CD14-positive monocyte (primary cell): ENCODE measurements at regions not wholly inside any gene's neighbourhood (a gene's known extent, or its start where the extent isn't known, plus 50 kb on each side); places are given as distances from the start of the nearest gene placed in this dataset.

Experiments used
- DNase-seq, 3 donors: peaks; one replicate each; pipeline ENCODE4 v3.0.0-alpha.2; 2011 to 2022
- H2AFZ ChIP-seq: 2 replicates; pipeline ENCODE4 v1.6.0; 2012; ENCODE audit warnings: mild to moderate bottlenecking, low read depth, low read length, inconsistent platforms; ENCODE audit not compliant: insufficient read depth, poor library complexity, severe bottlenecking
- H3K27ac ChIP-seq, 2 donors: 1 replicate in 1 of 2; 2 replicates in 1 of 2; pipeline ENCODE4 v1.5.1; 2012 to 2013; ENCODE audit warnings: low read length in 2 of 2, control low read depth in 1 of 2, inconsistent platforms in 1 of 2, low read depth in 1 of 2, mild to moderate bottlenecking in 1 of 2
- H3K27me3 ChIP-seq, 2 donors: one replicate each; pipeline versions ENCODE4 v1.6.0 to v1.6.1; 2011 to 2013; ENCODE audit warnings: low read length in 2 of 2; ENCODE audit not compliant: control insufficient read depth in 2 of 2, insufficient read depth in 2 of 2
- H3K36me3 ChIP-seq, 2 donors: replicated peaks in 1 of 2; 1 replicate in 1 of 2; 2 replicates in 1 of 2; pipeline versions ENCODE4 v1.5.1 to v1.6.1; 2012 to 2013; ENCODE audit warnings: low read length in 2 of 2, control low read depth in 1 of 2, inconsistent platforms in 1 of 2, mild to moderate bottlenecking in 1 of 2; ENCODE audit not compliant: insufficient read depth in 2 of 2, control insufficient read depth in 1 of 2
- H3K4me1 ChIP-seq, 2 donors: 1 replicate in 1 of 2; 2 replicates in 1 of 2; pipeline versions ENCODE4 v1.5.1 to v1.6.1; 2012 to 2013; ENCODE audit warnings: low read length in 2 of 2, control low read depth in 1 of 2, inconsistent platforms in 1 of 2, mild to moderate bottlenecking in 1 of 2, moderate library complexity in 1 of 2; ENCODE audit not compliant: insufficient read depth in 2 of 2, control insufficient read depth in 1 of 2
- H3K4me2 ChIP-seq: replicated peaks from 2 replicates; pipeline ENCODE3; 2012; ENCODE audit warnings: low read length, moderate library complexity, mild to moderate bottlenecking; ENCODE audit not compliant: poor library complexity, severe bottlenecking; ENCODE audit errors: extremely low read depth
- H3K4me3 ChIP-seq, 3 experiments: fragments of 200-600 bp in 1 of 3; sonication (generic) in 1 of 3; replicated peaks in 1 of 3; 1 replicate in 2 of 3; 2 replicates in 1 of 3; pipeline ENCODE4 v1.5.1; 2011 to 2013; ENCODE audit warnings: low read length in 3 of 3, mild to moderate bottlenecking in 3 of 3, control low read depth in 2 of 3, low read depth in 2 of 3, inconsistent platforms in 1 of 3, moderate library complexity in 1 of 3
- H3K79me2 ChIP-seq: 2 replicates; pipeline ENCODE4 v1.6.0; 2012; ENCODE audit warnings: mild to moderate bottlenecking, control low read depth, inconsistent platforms, low read length, moderate library complexity; ENCODE audit not compliant: insufficient read depth
- H3K9ac ChIP-seq: 2 replicates; pipeline ENCODE4 v1.6.0; 2017; ENCODE audit warnings: low read length, mild to moderate bottlenecking; ENCODE audit not compliant: insufficient read depth, poor library complexity, severe bottlenecking
- H3K9me3 ChIP-seq, 2 donors: replicated peaks in 1 of 2; 1 replicate in 1 of 2; 2 replicates in 1 of 2; pipeline versions ENCODE4 v1.5.1 to v1.6.1; 2012 to 2013; ENCODE audit warnings: low read length in 2 of 2, control low read depth in 1 of 2; ENCODE audit not compliant: control insufficient read depth in 1 of 2, insufficient read depth in 1 of 2
- H4K20me1 ChIP-seq: 2 replicates; pipeline ENCODE4 v1.6.0; 2012; ENCODE audit warnings: mild to moderate bottlenecking, low read length, control low read depth, moderate library complexity; ENCODE audit not compliant: insufficient read depth
- H3K27ac Mint-ChIP-seq, 7 donors: one replicate each; pipeline ENCODE4 v1.8.0; 2020; ENCODE audit warnings: mild to moderate bottlenecking in 7 of 7, mixed read lengths in 7 of 7, moderate library complexity in 6 of 7, inconsistent platforms in 2 of 7
- H3K27me3 Mint-ChIP-seq, 3 donors: one replicate each; pipeline ENCODE4 v1.8.0; 2021 to 2022; ENCODE audit warnings: low read depth in 3 of 3, mild to moderate bottlenecking in 3 of 3, mixed read lengths in 3 of 3, moderate library complexity in 3 of 3, inconsistent platforms in 1 of 3
- H3K36me3 Mint-ChIP-seq, 2 donors: one replicate each; pipeline ENCODE4 v1.8.0; 2020; ENCODE audit warnings: mixed read lengths in 2 of 2, inconsistent platforms in 1 of 2, mild to moderate bottlenecking in 1 of 2
- H3K4me1 Mint-ChIP-seq: one replicate; pipeline ENCODE4 v1.8.0; 2020; ENCODE audit warnings: mild to moderate bottlenecking, mixed read lengths
- H3K4me3 Mint-ChIP-seq, 2 donors: one replicate each; pipeline ENCODE4 v1.8.0; 2020; ENCODE audit warnings: mild to moderate bottlenecking in 2 of 2, mixed read lengths in 2 of 2, moderate library complexity in 1 of 2
- H3K9me3 Mint-ChIP-seq, 7 donors: one replicate each; pipeline ENCODE4 v1.8.0; 2020 to 2022; ENCODE audit warnings: mixed read lengths in 7 of 7, mild to moderate bottlenecking in 6 of 7, moderate library complexity in 6 of 7, inconsistent platforms in 2 of 7
- CTCF ChIP-seq: fragments of 200-600 bp; IDR thresholded peaks from one replicate; pipeline ENCODE4 v1.8.0; 2022; ENCODE audit warnings: antibody characterized with exemption, mild to moderate bottlenecking
- whole genome bisulfite sequencing: methylation state at CpG from one replicate; pipeline ENCODE4 v1.1.5; 2013; ENCODE audit warnings: missing lambda C conversion rate; ENCODE audit not compliant: insufficient coverage; 5-methylcytosine and 5-hydroxymethylcytosine counted together
- intact Hi-C, 2 donors: fragments of 100-400 bp; cut with micrococcal nuclease; formaldehyde crosslinking; loops; one replicate each; pipeline versions ENCODE4 v1.15.0 to v1.15.1; 2023

GRCh38 chr12:67415473-67415872 lies 146.3 kb downstream of the CAND1 start:
- Mint-ChIP-seq H3K36me3 (no peaks in the 10 kb centered on the region), H3K27ac (no peak overlapping the region), H3K4me1 (no peaks in the 10 kb centered on the region), H3K9me3 (peaks cover 0 to 4% (median 0%) of the 10 kb centered on the region in 7 donors), H3K27me3 (peaks cover 0 to 5% (median 0%) of the 10 kb centered on the region in 3 donors), H3K4me3 (no peak overlapping the region)
- H3K4me1 ChIP-seq = no peaks in the 10 kb centered on the region
- no peaks in the 10 kb centered on the region for H3K36me3 ChIP-seq
- no peak overlapping the region for H3K9ac ChIP-seq
- no peaks in the 10 kb centered on the region for H3K27me3 ChIP-seq
- no peaks in the 10 kb centered on the region for H3K79me2 ChIP-seq
- H3K4me3 ChIP-seq = no peak overlapping the region
- H3K9me3 ChIP-seq = no peaks in the 10 kb centered on the region
- no peak for TF ChIP-seq CTCF
- no peak for DNase-seq
- no peak overlapping the region for H3K4me2 ChIP-seq
- H2AFZ ChIP-seq = no peak overlapping the region
- intact Hi-C loops = no loop called here
- no peak overlapping the region for H3K27ac ChIP-seq
- no peaks in the 10 kb centered on the region for H4K20me1 ChIP-seq
- WGBS = 73% methylated on average over 2 of the region's 4 CpGs

GRCh38 chr12:67419810-67420209 lies 150.7 kb downstream of the CAND1 start:
- H3K27ac Mint-ChIP-seq = no peak overlapping the region
- H3K4me3 Mint-ChIP-seq = no peak overlapping the region

More at GRCh38 chr12:67419810-67420209, 150.7 kb downstream of the CAND1 start:
- Histone ChIP-seq H3K4me1 (no peaks in the 10 kb centered on the region), H4K20me1 (no peaks in the 10 kb centered on the region), H3K36me3 (no peaks in the 10 kb centered on the region), H3K9ac (no peak overlapping the region), H3K79me2 (no peaks in the 10 kb centered on the region), H3K27ac (no peak overlapping the region), H3K27me3 (no peaks in the 10 kb centered on the region), H3K9me3 (no peaks in the 10 kb centered on the region), H3K4me3 (no peak overlapping the region), H3K4me2 (no peak overlapping the region), H2AFZ (no peak overlapping the region)
- H3K36me3 Mint-ChIP-seq = no peaks in the 10 kb centered on the region
- intact Hi-C loops = no loop called here
- peaks cover 0 to 10% (median 2%) of the 10 kb centered on the region in 3 donors for H3K27me3 Mint-ChIP-seq
- 85% methylated on average over 3 of the region's 7 CpGs for WGBS
- H3K9me3 Mint-ChIP-seq = no peaks in the 10 kb centered on the region
- TF ChIP-seq CTCF = no peak
- no peaks in the 10 kb centered on the region for H3K4me1 Mint-ChIP-seq
- no peak for DNase-seq
